Upper lobe of right lung (tissue), 1 donor: ENCODE measurements at regions not wholly inside any gene's neighbourhood (a gene's known extent, or its start where the extent isn't known, plus 50 kb on each side); places are given as distances from the start of the nearest gene placed in this dataset.

Experiments used
- ATAC-seq: fragments of 200-7000 bp; cut with Tn5 transposase; one replicate; pipeline ENCODE4 v1.9.1; 2020; ENCODE audit warnings: mild to moderate bottlenecking, moderate library complexity
- DNase-seq: peaks from one replicate; pipeline ENCODE4 v3.0.0-alpha.2; 2020
- H3K27ac ChIP-seq: fragments of 200-600 bp; one replicate; pipeline ENCODE4 v1.8.0; 2022
- H3K27me3 ChIP-seq: fragments of 200-600 bp; one replicate; pipeline ENCODE4 v1.8.0; 2022; ENCODE audit warnings: mild to moderate bottlenecking
- H3K36me3 ChIP-seq: fragments of 200-600 bp; one replicate; pipeline ENCODE4 v1.8.0; 2022
- H3K4me1 ChIP-seq: fragments of 200-600 bp; one replicate; pipeline ENCODE4 v1.8.0; 2022
- H3K4me3 ChIP-seq: fragments of 200-600 bp; one replicate; pipeline ENCODE4 v1.8.0; 2022; ENCODE audit warnings: mild to moderate bottlenecking
- H3K9me3 ChIP-seq: fragments of 200-600 bp; one replicate; pipeline ENCODE4 v1.8.0; 2022
- intact Hi-C: fragments of 100-400 bp; cut with DNase I; formaldehyde crosslinking; loops from one replicate; pipeline ENCODE4 v1.11.0; 2022
- TF ChIP-seq, protein P1 (sequence below): fragments of 200-600 bp; IDR thresholded peaks from one replicate; pipeline ENCODE4 v1.8.0; 2022; ENCODE audit warnings: antibody characterized with exemption
- donor health status: DM: no; HTN: yes; CAD: no; lungs with severe emphysema.

DNA sequence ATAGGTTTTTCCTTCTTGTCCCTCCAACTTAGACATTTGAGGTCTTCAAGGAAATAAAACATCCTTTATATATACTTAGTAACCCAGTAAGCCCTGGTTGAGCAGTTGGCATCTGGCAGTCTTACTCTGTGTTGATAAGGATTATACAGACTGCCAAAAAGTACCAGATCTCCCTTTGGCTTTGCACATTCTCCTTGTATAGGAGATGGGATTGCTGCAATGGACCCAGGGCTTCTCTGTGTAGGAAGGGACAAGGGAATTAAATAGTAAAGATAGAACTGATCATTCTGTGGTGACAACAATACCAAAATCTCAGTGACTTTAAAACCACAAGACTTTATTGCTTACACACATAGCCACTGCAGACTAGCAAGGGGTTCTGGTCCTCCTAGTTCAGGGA lies 180.1 kb upstream of the CCDC196 start:
- intact Hi-C loops, result no loop called here
- H3K4me1 ChIP-seq, result no peaks in the 10 kb centered on the region
- no peaks in the 10 kb centered on the region for H3K36me3 ChIP-seq
- no peaks in the 10 kb centered on the region for H3K27me3 ChIP-seq
- no peaks in the 10 kb centered on the region for H3K9me3 ChIP-seq
- H3K4me3 ChIP-seq, result no peak overlapping the region
- TF ChIP-seq, protein P1, sequence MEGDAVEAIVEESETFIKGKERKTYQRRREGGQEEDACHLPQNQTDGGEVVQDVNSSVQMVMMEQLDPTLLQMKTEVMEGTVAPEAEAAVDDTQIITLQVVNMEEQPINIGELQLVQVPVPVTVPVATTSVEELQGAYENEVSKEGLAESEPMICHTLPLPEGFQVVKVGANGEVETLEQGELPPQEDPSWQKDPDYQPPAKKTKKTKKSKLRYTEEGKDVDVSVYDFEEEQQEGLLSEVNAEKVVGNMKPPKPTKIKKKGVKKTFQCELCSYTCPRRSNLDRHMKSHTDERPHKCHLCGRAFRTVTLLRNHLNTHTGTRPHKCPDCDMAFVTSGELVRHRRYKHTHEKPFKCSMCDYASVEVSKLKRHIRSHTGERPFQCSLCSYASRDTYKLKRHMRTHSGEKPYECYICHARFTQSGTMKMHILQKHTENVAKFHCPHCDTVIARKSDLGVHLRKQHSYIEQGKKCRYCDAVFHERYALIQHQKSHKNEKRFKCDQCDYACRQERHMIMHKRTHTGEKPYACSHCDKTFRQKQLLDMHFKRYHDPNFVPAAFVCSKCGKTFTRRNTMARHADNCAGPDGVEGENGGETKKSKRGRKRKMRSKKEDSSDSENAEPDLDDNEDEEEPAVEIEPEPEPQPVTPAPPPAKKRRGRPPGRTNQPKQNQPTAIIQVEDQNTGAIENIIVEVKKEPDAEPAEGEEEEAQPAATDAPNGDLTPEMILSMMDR, result no peak
- no peak overlapping the region for H3K27ac ChIP-seq
- no peak for ATAC-seq
- no peak for DNase-seq

DNA sequence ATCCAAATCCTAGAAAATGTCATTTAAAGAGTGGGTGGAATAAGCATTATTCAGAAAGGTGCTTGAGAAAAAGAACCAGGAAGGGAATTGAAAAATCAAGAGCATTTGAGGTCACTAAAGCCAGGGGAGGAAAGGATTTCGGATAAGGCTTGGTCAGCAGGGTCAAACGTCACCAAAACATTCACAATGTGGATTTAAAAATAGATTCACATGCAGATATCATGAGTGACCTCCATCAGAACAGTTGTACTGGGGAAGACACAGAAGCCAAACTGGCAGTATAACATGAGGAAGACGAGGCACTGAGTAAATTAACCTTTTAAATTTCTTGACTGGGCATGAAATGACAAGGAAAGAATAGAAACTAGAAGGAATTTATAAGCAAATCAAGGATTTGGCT lies 175.1 kb upstream of the CCDC196 start:
- H3K27ac ChIP-seq, result no peak overlapping the region
- DNase-seq (no peak), ATAC-seq (no peak)
- intact Hi-C loops, result no loop called here
- no peak overlapping the region for H3K4me3 ChIP-seq
- H3K36me3 ChIP-seq, result no peaks in the 10 kb centered on the region
- no peaks in the 10 kb centered on the region for H3K27me3 ChIP-seq
- H3K9me3 ChIP-seq, result no peaks in the 10 kb centered on the region
- no peaks in the 10 kb centered on the region for H3K4me1 ChIP-seq
- TF ChIP-seq, protein P1, result no peak

GRCh38 chr14:66311990-66312389 lies 174.2 kb upstream of the CCDC196 start:
- no peaks in the 10 kb centered on the region for H3K4me1 ChIP-seq
- H3K27ac ChIP-seq, result no peak overlapping the region
- intact Hi-C loops, result no loop called here
- no peak for ATAC-seq
- peaks cover under 1% of the 10 kb centered on the region for H3K9me3 ChIP-seq
- no peaks in the 10 kb centered on the region for H3K27me3 ChIP-seq
- no peak for DNase-seq
- no peaks in the 10 kb centered on the region for H3K36me3 ChIP-seq
- TF ChIP-seq, protein P1, result no peak
- H3K4me3 ChIP-seq, result no peak overlapping the region

- Histone ChIP-seq H3K9me3 (peaks cover 5% of the 10 kb centered on the region), H3K4me1 (no peaks in the 10 kb centered on the region), H3K27ac (no peak overlapping the region), H3K27me3 (no peaks in the 10 kb centered on the region), H3K4me3 (no peak overlapping the region), H3K36me3 (no peaks in the 10 kb centered on the region)
- TF ChIP-seq, protein P1, result no peak
- intact Hi-C loops, result no loop called here
- DNase-seq (no peak), ATAC-seq (no peak)
Measured at GRCh38 chr14:66312451-66312850, 173.7 kb upstream of the CCDC196 start.

DNA sequence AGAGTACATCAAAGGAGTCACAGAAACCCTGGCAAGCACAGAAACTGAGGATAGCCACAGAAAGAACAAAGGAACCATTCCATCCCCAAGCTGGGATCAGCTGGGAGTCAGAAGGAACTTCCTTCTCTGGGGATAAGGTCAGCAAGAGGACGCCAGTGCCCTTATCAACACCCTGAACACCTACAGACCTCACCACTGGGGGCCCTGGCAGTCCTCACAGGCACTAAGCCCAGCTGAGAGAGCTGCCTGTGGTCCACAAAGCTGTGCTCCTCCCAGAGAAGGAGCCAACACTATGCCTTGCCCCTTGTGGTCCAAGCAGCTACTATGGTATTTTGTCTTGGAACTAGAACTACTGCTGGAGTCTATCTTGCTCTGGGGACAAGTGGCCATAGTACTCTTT lies 171.1 kb upstream of the CCDC196 start:
- Histone ChIP-seq H3K4me3 (no peak overlapping the region), H3K27me3 (no peaks in the 10 kb centered on the region), H3K4me1 (no peaks in the 10 kb centered on the region), H3K27ac (no peak overlapping the region), H3K36me3 (no peaks in the 10 kb centered on the region), H3K9me3 (peaks cover 13% of the 10 kb centered on the region)
- DNase-seq, result no peak
- intact Hi-C loops, result no loop called here
- no peak for ATAC-seq
- TF ChIP-seq, protein P1, result no peak

DNA sequence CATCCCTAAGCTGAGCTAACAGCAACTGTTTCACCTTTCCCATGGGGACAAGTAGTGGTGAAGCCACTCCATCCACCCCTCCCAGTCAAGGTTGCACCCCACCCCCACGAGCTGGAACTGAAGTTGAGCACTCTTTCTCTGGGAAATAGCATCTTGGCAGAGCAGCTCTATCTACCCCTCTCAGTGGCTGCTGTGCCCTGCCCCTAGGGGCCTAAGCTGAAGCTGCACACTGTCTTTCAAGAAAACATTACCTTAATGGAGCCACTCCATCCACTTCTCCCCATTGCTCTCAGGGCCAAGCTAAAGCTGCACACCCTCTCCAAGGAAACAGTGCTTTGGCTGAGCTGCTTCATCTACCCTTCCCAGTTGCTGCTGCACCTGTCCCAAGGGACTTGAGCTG lies 170.6 kb upstream of the CCDC196 start:
- Histone ChIP-seq H3K27me3 (no peaks in the 10 kb centered on the region), H3K36me3 (no peaks in the 10 kb centered on the region), H3K4me1 (no peaks in the 10 kb centered on the region), H3K27ac (no peak overlapping the region), H3K4me3 (no peak overlapping the region), H3K9me3 (peaks cover 13% of the 10 kb centered on the region)
- DNase-seq (no peak), ATAC-seq (no peak)
- TF ChIP-seq, protein P1, result no peak
- intact Hi-C loops, result no loop called here
